NCI-H524 treated with DMSO at 0.1 percent for 48 hours (cell line): ENCODE measurements at regions not wholly inside any gene's neighbourhood (a gene's known extent, or its start where the extent isn't known, plus 50 kb on each side); places are given as distances from the start of the nearest gene placed in this dataset.
"Not testable (repeated sequence)": the region's sequence is repeated elsewhere in the genome, so short reads cannot be mapped to it uniquely, and the experiment has no call there.

Experiments used
- DNase-seq: peaks from one replicate; lab custom pipeline; 2025; lab: John Stamatoyannopoulos, UW

- DNase-seq: no peak
Observed at GRCh38 chrX:77160301-77160700, 286.9 kb upstream of the FGF16 start.

GRCh38 chrX:77162777-77163176 is 284.4 kb upstream of the FGF16 start:
- DNase-seq: no peak

GRCh38 chrX:77167993-77168392 is 279.2 kb upstream of the FGF16 start:
- DNase-seq: no peak

- no peak for DNase-seq
Observed at GRCh38 chrX:77174680-77175519, 272.3 kb upstream of the FGF16 start.

GRCh38 chrX:77200663-77201062 is 246.5 kb upstream of the FGF16 start:
- no peak for DNase-seq

- DNase-seq: no peak
Observed at GRCh38 chrX:77223046-77223445, 224.1 kb upstream of the FGF16 start.

GRCh38 chrX:77264490-77264889 is 182.7 kb upstream of the FGF16 start:
- no peak for DNase-seq

- DNase-seq: no peak
Observed at GRCh38 chrX:77275392-77275791, 171.8 kb upstream of the FGF16 start.

GRCh38 chrX:77276742-77277141 is 170.4 kb upstream of the FGF16 start:
- DNase-seq: no peak

GRCh38 chrX:77277911-77278310 is 169.3 kb upstream of the FGF16 start:
- no peak for DNase-seq

- DNase-seq: not testable (repeated sequence)
Observed at GRCh38 chrX:77279373-77279772, 167.8 kb upstream of the FGF16 start.

- DNase-seq: no peak
Observed at GRCh38 chrX:77293331-77293995, 153.7 kb upstream of the FGF16 start.

GRCh38 chrX:77298296-77298695 is 148.9 kb upstream of the FGF16 start:
- DNase-seq: no peak

GRCh38 chrX:77298790-77299189 is 148.4 kb upstream of the FGF16 start:
- DNase-seq: no peak

- DNase-seq: no peak
Observed at GRCh38 chrX:77299549-77299948, 147.6 kb upstream of the FGF16 start.

GRCh38 chrX:77342004-77342403 is 105.2 kb upstream of the FGF16 start:
- DNase-seq: peak; percentile 14

- no peak for DNase-seq
Observed at GRCh38 chrX:77346859-77347258, 100.3 kb upstream of the FGF16 start.

- DNase-seq: no peak
Observed at GRCh38 chrX:77347572-77347971, 99.6 kb upstream of the FGF16 start.

GRCh38 chrX:77389891-77390290 is 57.3 kb upstream of the FGF16 start:
- no peak for DNase-seq

- not testable (repeated sequence) for DNase-seq
Observed at GRCh38 chrX:77390365-77390764, 56.8 kb upstream of the FGF16 start.

- no peak for DNase-seq
Observed at GRCh38 chrX:77396781-77397180, 50.4 kb upstream of the FGF16 start.
